ENCODE measurements at regions not wholly inside any gene's neighbourhood (a gene's known extent, or its start where the extent isn't known, plus 50 kb on each side); places are given as distances from the start of the nearest gene placed in this dataset.

- DNase-seq, result no peak
These were observed 332.9 kb downstream of the PTEN start for GRCh38 chr10:88196291-88196690.

DNA sequence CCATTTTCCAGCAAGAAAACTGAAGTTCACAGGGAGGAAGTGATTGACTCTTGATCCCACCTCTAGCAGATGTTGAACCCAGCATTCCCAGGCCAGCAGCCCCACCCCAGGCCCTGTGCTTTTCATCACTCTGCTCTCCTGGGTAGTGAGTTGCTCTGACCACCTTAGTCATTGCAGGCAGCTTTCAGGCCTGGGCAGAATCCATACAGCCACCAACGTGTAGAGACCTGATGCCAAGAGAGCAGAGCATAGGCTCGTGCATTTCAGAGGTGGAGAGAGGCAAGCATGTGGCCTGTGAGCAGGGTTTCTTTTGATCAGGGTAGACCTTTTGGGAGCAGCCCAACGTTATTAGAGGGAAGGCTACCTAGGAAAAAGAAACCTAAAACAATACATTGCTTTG, 334.6 kb downstream of the PTEN start:
- no peak for DNase-seq

- no peak for DNase-seq
These were observed 337.0 kb downstream of the PTEN start for GRCh38 chr10:88200312-88201032.

DNA sequence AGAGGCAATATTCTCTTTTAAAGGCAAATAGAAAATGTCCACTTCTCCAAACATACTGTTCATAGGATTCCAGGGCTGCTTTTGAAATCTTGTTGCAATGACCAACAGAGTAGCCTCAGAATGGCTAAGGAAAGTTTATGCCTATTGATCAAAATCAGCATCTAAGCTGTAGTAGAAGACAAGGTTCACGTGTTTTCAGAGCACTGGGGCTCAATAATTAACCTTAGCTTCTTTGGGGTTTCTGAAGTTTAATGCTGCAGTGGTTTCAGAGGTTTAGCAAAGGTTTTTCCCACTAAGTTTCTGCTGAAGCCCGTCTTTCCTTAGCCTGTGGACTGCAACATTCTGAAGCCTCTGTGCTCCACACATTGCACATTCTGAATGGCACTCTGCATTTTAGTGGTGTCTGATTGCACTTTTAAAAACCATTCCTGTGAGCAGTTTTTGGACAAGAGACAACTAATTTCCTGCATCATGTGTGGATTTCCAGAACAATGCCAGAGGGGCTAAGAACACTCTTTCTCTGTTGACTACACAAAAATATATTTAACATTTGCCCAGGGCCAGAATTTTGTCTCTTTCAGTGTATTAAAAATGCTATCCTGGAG, 342.5 kb downstream of the PTEN start:
- DNase-seq, result no peak

- DNase-seq, result no peak
These were observed 343.7 kb downstream of the PTEN start for GRCh38 chr10:88207121-88207546.

DNA sequence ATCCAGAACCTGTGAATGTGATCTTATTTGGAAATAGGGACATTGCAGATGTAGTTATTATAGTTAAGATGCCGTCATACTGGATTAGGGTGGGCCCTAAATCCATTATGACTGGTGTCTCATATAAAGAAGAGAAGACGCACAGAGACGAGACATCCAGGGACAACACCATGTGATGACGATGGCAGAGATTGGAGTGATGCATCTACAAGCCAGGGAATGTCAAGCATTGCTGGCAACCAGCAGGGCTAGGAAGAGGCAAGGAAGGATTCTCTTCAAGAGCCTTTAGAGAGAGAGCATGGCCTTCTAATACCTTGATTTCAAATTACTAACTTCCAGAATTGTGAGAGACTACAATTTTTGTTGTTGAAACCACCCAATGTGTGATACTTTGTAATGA, 345.8 kb downstream of the PTEN start:
- DNase-seq, result no peak

DNA sequence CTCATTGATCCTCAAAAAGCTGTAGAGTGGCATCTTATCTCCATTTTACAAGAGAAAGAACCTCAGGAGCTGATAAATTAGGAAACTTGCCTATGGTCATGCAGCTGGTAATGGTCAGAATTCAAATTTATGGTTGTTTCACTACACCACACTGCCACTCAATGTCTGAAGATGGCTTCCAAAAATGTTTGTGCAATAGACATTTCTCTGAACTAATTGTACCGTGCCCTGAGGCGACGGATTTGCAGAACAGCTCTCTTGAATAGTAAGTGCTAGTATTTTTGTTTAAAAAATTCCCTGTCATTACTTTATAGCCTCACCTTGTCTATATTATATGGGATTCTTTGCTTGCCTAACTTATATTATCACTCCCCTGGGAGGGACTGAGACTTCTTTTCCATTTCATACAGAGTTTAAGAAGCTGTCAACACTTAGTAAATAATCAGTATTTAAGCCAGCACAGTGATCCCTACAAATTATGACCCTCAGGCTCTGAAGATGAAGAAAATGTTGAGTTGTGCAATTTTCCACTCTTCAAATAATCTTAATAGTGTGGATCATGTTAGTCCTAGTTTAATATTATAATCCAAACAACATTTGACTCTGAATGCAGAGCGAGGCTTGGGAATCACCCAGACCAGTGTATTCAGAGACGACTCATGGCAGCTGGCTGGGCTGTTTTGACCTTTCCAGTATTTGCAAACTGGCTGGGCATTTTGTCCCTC, 346.6 kb downstream of the PTEN start:
- DNase-seq, result no peak

DNA sequence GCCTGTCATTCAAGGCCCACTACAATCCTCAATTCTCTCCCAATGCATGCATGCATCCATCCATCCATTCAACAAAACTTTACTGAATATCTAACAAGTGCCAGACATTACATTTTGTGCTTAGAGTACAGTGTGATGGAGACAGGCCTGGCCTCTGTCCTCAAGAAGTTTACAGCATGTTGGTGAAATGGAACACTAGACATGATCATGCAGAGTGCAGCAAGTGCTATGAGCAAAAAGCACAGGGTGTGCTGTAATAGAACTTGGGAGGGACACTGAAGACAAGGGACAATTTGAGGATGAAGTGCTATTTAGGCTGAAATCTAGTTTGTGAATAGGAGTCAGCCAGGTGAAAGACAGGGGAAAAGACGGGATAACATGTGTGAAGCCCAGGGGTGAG, 347.8 kb downstream of the PTEN start:
- DNase-seq, result no peak

DNA sequence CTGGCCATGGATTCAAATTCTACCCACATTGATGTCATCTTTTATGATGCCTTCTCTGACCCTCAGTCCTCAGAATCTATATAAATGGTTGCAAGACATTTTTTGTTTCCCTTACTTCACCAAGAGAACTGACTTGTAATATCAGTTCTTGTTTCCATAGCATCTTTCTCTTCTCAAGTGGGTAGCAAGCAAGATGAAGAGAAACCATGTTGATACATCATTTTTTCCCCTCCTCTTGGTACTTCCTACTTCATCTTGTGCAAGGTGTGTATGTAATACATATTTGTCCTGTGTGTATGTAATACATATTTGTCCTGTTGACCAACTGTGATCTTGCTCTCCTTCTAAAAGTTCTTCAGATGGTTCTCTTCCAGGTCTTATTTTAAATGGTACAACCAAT, 348.6 kb downstream of the PTEN start:
- DNase-seq, result no peak

- no peak for DNase-seq
These were observed 349.7 kb downstream of the PTEN start for GRCh38 chr10:88213065-88213605.

GRCh38 chr10:88216976-88217375, 353.6 kb downstream of the PTEN start:
- no peak for DNase-seq

DNA sequence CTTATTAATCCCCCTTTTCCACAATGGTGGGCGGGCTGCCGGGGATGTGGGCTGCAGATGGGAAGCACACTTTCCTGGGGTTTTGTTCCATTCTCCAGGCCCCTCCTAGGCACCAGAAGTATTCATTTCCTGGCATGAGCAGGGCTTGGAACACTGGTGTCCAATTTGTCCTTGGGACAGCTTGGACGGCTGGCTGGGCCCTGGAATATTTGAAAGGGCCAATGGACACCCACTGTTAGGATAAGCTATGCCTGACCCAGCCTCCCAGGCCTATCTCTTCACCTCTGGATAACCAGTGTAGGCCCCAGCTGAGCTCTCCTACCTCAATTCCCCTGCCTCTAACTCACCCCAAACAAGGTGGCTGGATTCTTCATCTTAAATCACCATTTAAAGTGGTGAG, 354.9 kb downstream of the PTEN start:
- no peak for DNase-seq

DNA sequence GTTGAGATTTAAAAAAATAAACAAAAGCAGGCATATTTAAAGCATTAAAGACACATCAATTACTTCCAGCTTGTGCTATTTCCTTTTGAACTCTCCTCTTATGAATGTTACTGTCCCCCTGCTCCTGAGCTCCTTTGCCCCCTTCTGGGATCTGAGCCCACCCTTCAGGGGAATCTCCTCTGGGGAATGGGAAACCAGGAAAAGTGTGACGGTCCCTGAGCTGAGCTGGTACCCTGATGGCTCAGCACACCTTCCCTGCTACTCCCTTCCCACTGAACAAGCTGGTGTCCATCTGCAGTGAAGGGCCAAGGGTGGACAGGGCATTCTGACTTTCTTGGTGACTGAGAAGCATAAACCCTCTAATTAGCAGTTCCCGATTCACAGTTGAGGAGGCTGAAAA, 356.3 kb downstream of the PTEN start:
- no peak for DNase-seq

DNA sequence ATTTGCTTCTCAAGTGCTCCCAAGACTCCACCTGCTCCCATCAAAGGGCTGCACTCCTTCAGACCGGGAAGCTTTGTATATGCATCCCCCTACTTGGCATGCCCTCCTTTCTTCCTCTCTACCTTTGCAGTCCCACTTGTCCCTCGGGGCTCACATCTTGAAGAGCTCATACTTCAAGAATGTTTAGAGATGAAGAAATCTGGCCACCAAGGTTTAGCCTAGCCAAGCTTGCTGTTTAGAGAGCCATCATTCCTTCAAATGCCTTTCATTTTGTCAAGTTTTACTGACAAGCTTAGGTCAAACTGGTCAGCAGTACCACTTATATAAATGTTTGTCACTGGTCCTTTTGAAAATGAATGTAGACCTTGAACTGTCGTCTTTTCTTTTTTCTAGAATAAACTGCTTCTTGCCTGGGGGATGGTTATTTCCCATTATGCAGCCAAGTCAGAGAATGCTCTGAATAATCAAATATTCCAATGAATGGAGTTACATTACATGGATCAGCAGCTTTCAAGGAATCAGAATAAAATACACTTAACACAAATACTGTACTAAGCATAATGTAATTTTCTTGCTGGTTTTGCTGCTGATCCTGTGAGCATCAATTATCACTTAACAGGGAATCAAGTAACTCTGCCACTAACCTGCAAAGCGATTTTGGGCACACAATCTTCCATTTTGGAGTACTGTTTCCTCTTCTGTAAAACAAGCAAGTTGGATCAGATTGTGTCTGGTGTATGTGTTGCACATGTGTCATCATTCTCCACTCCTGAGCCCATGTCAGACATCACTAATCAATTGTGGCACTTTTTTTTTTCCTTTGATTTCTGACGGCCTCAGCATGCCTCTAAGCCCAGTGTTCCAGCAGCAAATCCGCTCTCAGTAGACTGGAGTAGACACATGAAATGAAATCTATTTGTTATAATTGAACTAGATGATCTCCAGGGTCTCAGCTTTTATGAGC, 357.9 kb downstream of the PTEN start:
- DNase-seq, result no peak

GRCh38 chr10:88222881-88223280, 359.5 kb downstream of the PTEN start:
- no peak for DNase-seq

All from hypothalamus (tissue), 51 donors.